C4-2B (cell line): ENCODE measurements at regions not wholly inside any gene's neighbourhood (a gene's known extent, or its start where the extent isn't known, plus 50 kb on each side); places are given as distances from the start of the nearest gene placed in this dataset.

Experiments
- H3K27ac ChIP-seq: fragments of 450-650 bp; 2 replicates; pipeline ENCODE4 v1.5.1; 2017
- CTCF ChIP-seq: fragments of 450-650 bp; conservative IDR thresholded peaks from 2 replicates; pipeline ENCODE4 v1.5.1; 2017; ENCODE audit warnings: mild to moderate bottlenecking
- ZFX ChIP-seq: fragments of 450-650 bp; IDR thresholded peaks from 2 replicates; pipeline ENCODE4 v1.6.1; 2017

GRCh38 chr2:103754530-103754929 is 992.7 kb downstream of the TMEM182 start:
- TF ChIP-seq ZFX: no peak
- no peak for TF ChIP-seq CTCF
- no peak overlapping the region for H3K27ac ChIP-seq

- H3K27ac ChIP-seq: no peak overlapping the region
- TF ChIP-seq CTCF: no peak
- no peak for TF ChIP-seq ZFX
Observed at GRCh38 chr2:103773884-103774283, 1012.1 kb downstream of the TMEM182 start.

- TF ChIP-seq CTCF (no peak), ZFX (no peak)
- no peak overlapping the region for H3K27ac ChIP-seq
Observed at GRCh38 chr2:103780088-103780702, 1018.4 kb downstream of the TMEM182 start.

- TF ChIP-seq ZFX (no peak), CTCF (no peak)
- no peak overlapping the region for H3K27ac ChIP-seq
Observed at GRCh38 chr2:103781313-103781712, 1019.5 kb downstream of the TMEM182 start.

GRCh38 chr2:103784261-103784660 is 1022.4 kb downstream of the TMEM182 start:
- H3K27ac ChIP-seq: no peak overlapping the region
- TF ChIP-seq ZFX: no peak
- no peak for TF ChIP-seq CTCF

GRCh38 chr2:103785432-103785831 is 1023.6 kb downstream of the TMEM182 start:
- no peak overlapping the region for H3K27ac ChIP-seq
- no peak for TF ChIP-seq CTCF
- TF ChIP-seq ZFX: no peak

- no peak overlapping the region for H3K27ac ChIP-seq
- TF ChIP-seq CTCF: no peak
- no peak for TF ChIP-seq ZFX
Observed at GRCh38 chr2:103785956-103786355, 1024.1 kb downstream of the TMEM182 start.
